ENCODE measurements at regions not wholly inside any gene's neighbourhood (a gene's known extent, or its start where the extent isn't known, plus 50 kb on each side); places are given as distances from the start of the nearest gene placed in this dataset.
A peak's percentile ranks its signal among the peaks of the same experiment; 100 is the strongest.
"Not testable (repeated sequence)": the region's sequence is repeated elsewhere in the genome, so short reads cannot be mapped to it uniquely, and the experiment has no call there.

DNA sequence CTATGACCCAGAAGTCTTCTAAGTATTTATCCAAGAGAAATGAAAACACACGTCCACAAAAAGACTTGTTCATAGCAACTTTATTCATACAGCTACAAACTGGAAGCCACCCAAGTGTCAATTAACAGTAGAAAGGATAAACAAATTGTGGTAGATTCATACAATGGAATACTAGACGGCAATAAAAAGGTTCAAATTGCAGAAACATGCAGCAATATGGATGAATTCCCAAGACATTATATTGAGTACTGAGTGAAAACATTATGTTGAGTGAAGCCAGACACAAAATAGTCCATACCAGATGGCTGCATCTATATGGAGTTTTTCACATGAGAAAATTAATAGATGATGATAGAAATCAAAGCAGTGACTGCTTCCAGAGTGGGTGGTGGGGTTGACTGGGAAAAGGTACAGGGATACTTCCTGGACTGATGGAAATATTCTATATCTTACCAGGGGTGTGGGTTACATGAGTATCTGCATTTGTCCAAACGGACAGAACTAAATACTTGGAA is 292.0 kb downstream of the FGFR2 start:
- DNase-seq (ENCODE audit: low spot score): no peak

GRCh38 chr10:121307411-121307980 is 290.7 kb downstream of the FGFR2 start:
- no peak for DNase-seq (ENCODE audit: low spot score)

DNA sequence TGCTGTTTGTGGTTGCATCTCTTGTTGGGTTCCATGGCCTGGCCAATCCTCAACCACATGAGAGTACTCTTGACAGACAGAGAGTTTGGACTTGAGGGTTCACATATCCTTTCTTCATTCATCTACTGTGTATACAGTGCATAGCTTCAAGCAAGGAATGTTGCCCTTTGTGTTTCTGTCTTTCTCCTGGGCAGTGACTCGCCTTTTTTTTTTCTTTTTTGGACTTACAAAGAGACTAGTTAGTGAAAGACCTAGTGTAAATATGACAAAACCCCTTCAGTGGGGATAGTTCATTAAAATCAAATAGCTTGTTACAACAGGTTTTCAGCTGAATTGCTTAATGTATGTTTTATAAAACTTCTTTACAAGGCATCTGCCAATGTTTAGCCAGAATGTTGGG is 290.2 kb downstream of the FGFR2 start:
- no peak for DNase-seq (ENCODE audit: low spot score)

- DNase-seq (ENCODE audit: low spot score): no peak
Measured at GRCh38 chr10:121309164-121309563, 289.1 kb downstream of the FGFR2 start.

DNA sequence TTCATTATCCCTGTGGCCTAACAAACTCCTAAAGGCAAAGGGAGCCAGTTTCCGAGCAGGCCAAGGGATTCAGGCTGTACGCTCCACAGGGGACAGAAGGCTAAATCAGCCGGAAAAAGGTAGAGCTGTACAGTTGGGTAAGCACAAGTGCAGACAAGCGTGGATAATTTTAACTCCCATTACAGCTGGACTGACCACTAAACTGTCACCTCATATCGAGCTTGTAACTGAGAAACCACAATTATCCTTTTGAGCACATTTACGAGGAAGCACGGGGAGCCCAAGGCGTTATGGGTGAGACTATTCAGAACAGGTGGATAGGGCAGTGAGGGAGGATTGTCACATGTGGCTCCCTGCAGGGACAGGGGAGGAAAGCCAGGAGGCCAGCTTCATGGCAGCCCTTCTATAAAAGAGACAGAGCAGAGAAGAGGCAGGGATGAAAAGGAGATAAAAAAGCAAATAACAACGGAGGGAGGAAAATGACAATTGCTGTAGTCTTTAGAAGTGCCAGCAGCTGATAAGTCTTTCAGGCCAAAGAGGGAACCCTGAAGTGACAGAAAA is 288.0 kb downstream of the FGFR2 start:
- DNase-seq (ENCODE audit: low spot score): no peak

DNA sequence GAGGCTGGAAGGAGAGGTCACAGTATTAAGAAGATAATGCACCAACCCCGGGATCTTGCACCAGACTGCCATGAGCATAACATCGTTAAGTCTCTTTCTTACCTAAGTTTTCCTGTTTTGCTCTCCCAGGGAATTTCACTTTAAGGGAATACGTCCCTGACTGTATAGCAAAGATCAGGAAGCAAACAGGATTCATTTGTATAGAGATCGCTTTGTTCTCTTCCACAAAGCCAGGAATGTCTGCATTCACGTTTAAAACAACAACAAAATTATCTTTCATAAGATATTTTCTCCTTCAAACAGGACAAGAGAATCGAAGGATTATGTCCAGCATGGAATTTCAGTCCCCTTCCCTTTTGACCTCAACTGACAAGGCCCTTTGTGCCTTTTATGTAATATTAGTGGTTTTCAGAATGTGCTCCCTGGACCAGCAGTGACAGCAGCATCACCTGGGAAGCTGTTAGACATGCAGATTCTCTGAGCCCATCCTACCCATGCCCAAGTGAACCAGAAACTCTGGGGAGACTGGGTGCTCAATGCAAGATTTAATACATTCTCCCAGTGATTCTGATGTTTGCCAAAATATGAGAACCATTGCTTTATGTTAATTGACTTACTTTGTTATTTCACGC is 286.3 kb downstream of the FGFR2 start:
- DNase-seq (ENCODE audit: low spot score): no peak

DNA sequence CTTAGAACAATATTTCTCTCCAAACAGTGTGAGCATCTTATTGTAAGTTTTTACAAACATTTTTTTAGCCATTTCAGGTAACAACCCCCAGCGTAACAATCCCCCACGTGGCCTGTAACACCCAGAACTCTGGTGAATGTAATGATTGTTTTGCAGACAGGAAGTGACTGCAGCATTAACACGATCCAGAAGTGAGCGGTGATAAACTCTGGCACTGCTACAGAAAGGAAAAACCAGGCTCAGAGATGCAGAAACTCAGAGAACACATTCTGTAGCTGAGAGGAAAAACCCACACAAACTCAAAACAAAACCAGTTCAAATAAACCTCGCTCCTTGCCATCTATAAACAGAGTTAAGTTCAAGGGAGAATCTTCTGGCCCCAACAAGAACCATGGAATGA is 285.7 kb downstream of the FGFR2 start:
- DNase-seq (ENCODE audit: low spot score): no peak

DNA sequence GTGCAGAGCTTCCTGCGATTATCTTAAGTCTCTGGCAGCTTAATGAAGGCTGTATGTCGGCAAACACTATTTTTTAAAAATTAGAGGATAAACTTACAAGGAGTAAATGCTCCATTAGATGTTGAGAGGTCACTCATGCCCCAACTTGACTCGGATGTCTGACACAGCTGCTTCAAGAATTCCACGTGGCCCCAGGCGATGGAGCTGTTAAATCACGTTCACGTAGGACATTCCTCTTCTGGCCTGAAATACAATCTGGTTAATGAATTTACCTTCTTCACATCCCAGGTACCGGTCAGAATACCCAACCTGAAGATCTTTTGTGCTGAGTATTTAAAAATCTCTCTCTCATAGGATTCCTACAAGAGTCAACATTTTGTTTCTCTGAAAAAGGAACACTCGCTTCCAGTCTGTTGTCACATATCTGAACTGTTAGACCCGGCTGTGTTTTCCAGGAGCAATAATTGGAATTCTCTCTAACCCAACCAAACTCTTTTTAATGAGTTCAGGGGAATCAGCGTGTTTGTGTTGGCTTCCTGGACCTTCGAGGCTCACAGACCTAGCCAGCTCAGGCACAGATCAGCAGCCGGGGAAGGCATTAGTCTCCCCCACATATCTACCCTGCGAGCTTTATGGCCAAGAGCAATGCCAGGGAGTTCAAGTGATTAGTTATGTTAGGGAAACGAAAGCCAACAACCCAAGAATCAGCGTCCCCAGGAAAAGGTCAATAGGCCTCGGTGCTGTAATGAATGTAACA is 284.9 kb downstream of the FGFR2 start:
- DNase-seq (ENCODE audit: low spot score): no peak

DNA sequence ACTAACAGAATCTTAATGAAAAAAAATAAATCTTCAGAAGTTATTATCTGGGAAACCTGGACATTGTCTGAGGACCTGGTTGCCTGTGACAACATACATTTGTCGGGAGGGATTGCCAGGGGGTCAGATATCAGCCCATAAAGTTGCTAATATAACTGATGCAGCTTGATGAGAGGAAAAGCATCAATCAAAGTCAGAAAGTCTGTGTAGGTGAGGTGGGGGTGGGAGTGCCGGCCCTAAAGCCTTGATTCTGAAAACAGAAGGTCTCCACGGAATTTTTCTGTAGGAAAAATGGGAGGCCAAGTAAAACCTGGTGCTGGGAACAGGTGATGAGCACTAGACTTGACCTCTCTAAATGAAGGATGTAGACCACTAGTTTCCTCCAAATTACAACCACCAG is 281.8 kb downstream of the FGFR2 start:
- no peak for DNase-seq (ENCODE audit: low spot score)

DNA sequence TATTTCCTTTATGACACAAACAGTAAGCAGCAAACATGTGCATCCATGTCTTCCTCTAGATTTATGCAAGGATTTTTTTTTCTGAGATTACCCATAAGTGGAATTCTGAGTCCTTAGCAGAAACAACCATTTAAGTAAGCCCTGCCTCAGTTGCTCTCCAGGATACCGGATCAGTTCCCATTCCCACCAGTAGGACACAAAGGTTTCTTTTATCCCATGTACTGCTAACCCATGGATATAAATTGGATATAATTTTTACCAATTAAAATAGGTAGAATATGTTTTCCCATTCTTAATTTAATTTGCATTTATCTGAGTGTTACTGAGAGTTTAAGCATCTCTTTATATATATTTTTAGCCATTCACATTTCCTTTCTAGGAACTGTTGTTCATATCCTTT is 280.9 kb downstream of the FGFR2 start:
- DNase-seq (ENCODE audit: low spot score): no peak

- DNase-seq (ENCODE audit: low spot score): no peak
Measured at GRCh38 chr10:121322046-121322445, 276.2 kb downstream of the FGFR2 start.

DNA sequence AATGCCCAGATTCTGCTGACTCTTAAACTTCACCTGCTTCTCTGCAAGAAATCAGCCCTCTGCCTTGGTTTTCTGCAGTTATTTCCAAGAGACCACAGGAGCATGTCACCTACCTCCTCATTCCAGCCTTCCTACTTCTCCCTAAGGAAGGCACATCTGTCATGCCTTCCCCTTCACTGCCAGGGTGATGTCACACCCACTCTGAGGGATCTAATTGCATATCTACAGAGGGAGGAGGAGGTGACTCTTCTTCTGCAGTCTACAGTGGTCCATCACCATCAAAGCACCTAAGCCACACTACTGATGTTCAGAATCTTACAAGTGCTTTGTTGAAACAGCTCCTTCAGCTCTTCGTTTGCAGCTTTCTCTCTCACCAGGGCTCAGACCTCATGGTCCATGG is 275.5 kb downstream of the FGFR2 start:
- no peak for DNase-seq (ENCODE audit: low spot score)

GRCh38 chr10:121323443-121323842 is 274.8 kb downstream of the FGFR2 start:
- no peak for DNase-seq (ENCODE audit: low spot score)

DNA sequence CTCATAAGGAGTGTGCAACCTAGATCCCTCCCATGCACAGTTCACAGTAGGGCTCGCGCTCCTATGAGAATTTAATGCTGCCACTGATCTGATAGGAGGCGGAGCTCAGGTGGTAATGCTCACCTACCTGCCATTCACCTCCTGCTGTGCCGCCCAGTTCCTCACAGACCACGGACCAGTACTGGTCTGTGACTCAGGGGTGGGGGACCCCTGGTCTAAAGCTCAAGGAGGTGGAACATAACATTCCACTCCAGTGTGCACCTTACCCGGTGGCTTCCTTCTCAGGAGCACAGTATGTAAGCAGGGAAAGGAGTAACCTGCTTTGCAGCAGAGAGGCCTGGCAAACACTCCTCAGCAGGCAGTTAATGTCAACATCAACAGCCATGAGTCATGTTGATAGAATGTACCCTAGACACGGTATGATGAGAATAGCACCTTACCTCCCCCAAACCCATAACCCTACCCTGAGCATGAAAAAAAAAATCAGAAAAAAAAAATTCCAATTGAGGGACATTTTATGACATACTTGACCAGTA is 273.5 kb downstream of the FGFR2 start:
- no peak for DNase-seq (ENCODE audit: low spot score)

GRCh38 chr10:121325490-121326231 is 272.6 kb downstream of the FGFR2 start:
- peak; percentile 13 for DNase-seq (ENCODE audit: low spot score)

DNA sequence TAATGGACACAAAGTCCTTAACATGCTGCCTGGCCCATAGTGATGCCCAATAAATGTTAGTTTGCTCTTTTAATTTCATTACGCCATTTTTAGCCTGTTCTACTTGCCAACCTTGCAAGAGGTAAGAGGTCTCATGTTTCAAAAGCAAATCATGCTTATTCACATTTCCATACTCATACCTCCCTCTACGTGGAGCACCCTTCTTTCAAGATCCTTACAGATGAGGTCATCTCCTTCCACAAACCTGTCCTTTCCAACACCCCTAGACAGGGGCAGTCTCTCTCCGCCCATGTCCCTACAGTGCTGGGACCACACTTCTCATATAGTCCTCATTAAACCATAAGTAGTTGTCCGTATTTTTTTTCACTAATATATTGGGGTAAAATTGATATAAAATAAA is 271.3 kb downstream of the FGFR2 start:
- no peak for DNase-seq (ENCODE audit: low spot score)

- DNase-seq (ENCODE audit: low spot score): no peak
Measured at GRCh38 chr10:121327727-121328126, 270.5 kb downstream of the FGFR2 start.

DNA sequence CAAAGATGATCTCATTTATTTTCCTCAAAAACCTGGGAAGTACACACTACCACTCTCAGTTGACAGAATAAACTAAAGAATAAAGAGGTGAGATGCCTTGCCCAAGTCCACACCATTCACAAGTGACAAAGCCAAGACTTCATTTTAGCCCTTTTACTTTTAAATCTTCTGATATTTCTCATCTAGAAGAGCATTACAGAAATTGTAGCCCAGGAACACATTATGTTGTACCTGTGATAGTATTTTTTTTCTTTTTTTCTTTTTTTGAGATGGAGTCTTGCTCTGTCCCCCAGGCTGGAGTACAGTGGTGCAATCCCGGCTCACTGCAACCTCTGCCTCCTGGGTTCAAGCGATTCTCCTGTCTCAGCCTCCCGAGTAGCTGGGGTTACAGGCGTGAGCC is 268.6 kb downstream of the FGFR2 start:
- DNase-seq (ENCODE audit: low spot score): not testable (repeated sequence)

DNA sequence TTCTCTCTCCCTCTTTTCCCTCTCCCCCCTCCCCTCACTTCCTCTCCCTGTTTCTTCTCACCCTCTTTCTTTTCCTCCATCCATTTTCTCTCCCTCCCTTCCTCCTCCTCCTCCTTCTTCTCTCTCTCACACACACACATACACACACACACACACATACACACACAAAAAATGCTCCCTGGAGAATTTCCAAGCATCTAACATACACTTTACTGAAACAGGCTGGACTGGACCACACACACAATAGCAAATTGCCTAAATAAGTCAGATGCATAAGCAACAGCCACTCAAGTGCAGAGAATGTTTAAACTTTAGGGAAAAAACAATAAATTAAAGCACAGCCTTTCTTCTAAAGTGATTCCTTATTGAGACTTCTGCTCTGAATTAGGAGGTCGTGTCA is 267.7 kb downstream of the FGFR2 start:
- DNase-seq (ENCODE audit: low spot score): no peak

DNA sequence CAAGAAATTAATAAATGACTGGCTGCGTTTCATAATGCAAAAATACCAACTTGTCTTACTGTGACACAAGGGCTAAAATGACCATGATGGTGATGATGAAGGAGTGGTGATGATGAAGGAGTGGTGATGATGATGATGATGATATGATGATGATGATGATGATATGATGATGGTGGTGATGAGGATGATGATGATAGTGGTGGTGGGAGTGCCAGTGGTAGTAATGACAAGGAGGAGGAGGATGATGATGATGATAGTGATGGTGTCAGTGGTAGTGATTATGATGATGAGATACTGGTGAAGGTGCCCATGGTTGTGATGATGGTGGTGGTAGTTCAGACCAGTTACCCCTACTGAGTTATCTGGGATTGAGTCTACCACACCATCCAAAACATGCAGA is 265.9 kb downstream of the FGFR2 start:
- DNase-seq (ENCODE audit: low spot score): no peak

- DNase-seq (ENCODE audit: low spot score): no peak
Measured at GRCh38 chr10:121332829-121333765, 265.1 kb downstream of the FGFR2 start.

Measured in RKO (cell line).